H1 (cell line): ENCODE measurements at regions not wholly inside any gene's neighbourhood (a gene's known extent, or its start where the extent isn't known, plus 50 kb on each side); places are given as distances from the start of the nearest gene placed in this dataset.

Experiments
- CTCF ChIA-PET: fragments of 300-600 bp; sonication (Branson Sonifier 250); formaldehyde crosslinking; loops from one replicate; lab custom pipeline; 2021; ENCODE audit not compliant: partially characterized antibody; lab: Charles Lee
- POLR2A ChIA-PET: fragments of 300-600 bp; sonication (Branson Sonifier 250); formaldehyde crosslinking; loops from one replicate; lab custom pipeline; 2021; ENCODE audit warnings: inconsistent platforms; ENCODE audit not compliant: partially characterized antibody; lab: Charles Lee
- DNase-seq, 2 experiments: peaks; one replicate each; pipeline versions ENCODE4 v3.0.0 to v3.0.0-alpha.2; 2010 to 2022; ENCODE audit warnings: low spot score in 2 of 2, low read depth in 1 of 2, mixed read lengths in 1 of 2
- FAIRE-seq: peaks from 2 replicates; lab custom pipeline; 2011; peaks lifted over from hg19 to GRCh38; lab: Jason Lieb, UNC
- H2AFZ ChIP-seq: 2 replicates; pipeline ENCODE4 v1.8.1; 2012; ENCODE audit warnings: low read length, inconsistent platforms
- H2AK5ac ChIP-seq: 2 replicates; pipeline ENCODE4 v1.6.1; 2013; ENCODE audit warnings: low read depth, low read length
- H2BK120ac ChIP-seq: replicated peaks from 2 replicates; pipeline ENCODE3; 2013; ENCODE audit warnings: low read depth, low read length, inconsistent platforms
- H2BK12ac ChIP-seq: 2 replicates; pipeline ENCODE4 v1.6.1; 2013; ENCODE audit warnings: low read depth, low read length
- H2BK15ac ChIP-seq: 2 replicates; pipeline ENCODE4 v1.6.1; 2013; ENCODE audit warnings: low read length
- H2BK20ac ChIP-seq: 2 replicates; pipeline ENCODE4 v1.6.1; 2013; ENCODE audit warnings: low read length
- H2BK5ac ChIP-seq: 2 replicates; pipeline ENCODE4 v1.6.1; 2013; ENCODE audit warnings: low read depth, low read length
- H3K14ac ChIP-seq: 2 replicates; pipeline ENCODE4 v1.6.1; 2013; ENCODE audit warnings: inconsistent platforms; ENCODE audit not compliant: insufficient read length
- H3K18ac ChIP-seq: 2 replicates; pipeline ENCODE4 v1.6.1; 2013; ENCODE audit warnings: low read length; ENCODE audit errors: extremely low read depth
- H3K23ac ChIP-seq: 2 replicates; pipeline ENCODE4 v1.6.1; 2013; ENCODE audit warnings: inconsistent platforms; ENCODE audit not compliant: insufficient read length
- H3K23me2 ChIP-seq: 2 replicates; pipeline ENCODE4 v1.6.1; 2013; ENCODE audit warnings: low read depth, low read length
- H3K27ac ChIP-seq: 2 replicates; pipeline ENCODE4 v1.6.1; 2011; ENCODE audit warnings: low read depth, low read length, inconsistent platforms
- H3K27me3 ChIP-seq, 4 experiments: replicated peaks in 1 of 4; 1 replicate in 1 of 4; 2 replicates in 3 of 4; pipeline versions ENCODE4 v1.6.1 to v1.8.1; 2011 to 2013; ENCODE audit warnings: low read length in 3 of 4, mild to moderate bottlenecking in 3 of 4, inconsistent platforms in 2 of 4, mixed read lengths in 2 of 4, moderate library complexity in 1 of 4; ENCODE audit not compliant: control insufficient read depth in 3 of 4, insufficient read depth in 3 of 4; ENCODE audit errors: extremely low read depth in 1 of 4
- H3K36me3 ChIP-seq, 4 experiments: 2 replicates each; pipeline versions ENCODE4 v1.6.1 to v1.8.1; 2011 to 2013; ENCODE audit warnings: mild to moderate bottlenecking in 4 of 4, low read length in 3 of 4, moderate library complexity in 2 of 4, control low read depth in 1 of 4, inconsistent platforms in 1 of 4; ENCODE audit not compliant: insufficient read depth in 4 of 4, control insufficient read depth in 2 of 4
- H3K4ac ChIP-seq: replicated peaks from 2 replicates; pipeline ENCODE3; 2013; ENCODE audit warnings: low read length, low read depth, mixed read lengths, inconsistent platforms; ENCODE audit not compliant: insufficient read length
- H3K4me1 ChIP-seq, 4 experiments: replicated peaks in 1 of 4; 1 replicate in 1 of 4; 2 replicates in 3 of 4; pipeline versions ENCODE4 v1.6.1 to v1.8.1; 2011 to 2013; ENCODE audit warnings: low read length in 3 of 4, inconsistent platforms in 2 of 4, mixed read lengths in 1 of 4; ENCODE audit not compliant: insufficient read depth in 4 of 4, control insufficient read depth in 3 of 4
- H3K4me2 ChIP-seq, 2 experiments: 2 replicates each; pipeline versions ENCODE4 v1.6.1 to v1.8.1; 2011 to 2013; ENCODE audit warnings: low read depth in 2 of 2, low read length in 2 of 2, control low read depth in 1 of 2, inconsistent platforms in 1 of 2, mild to moderate bottlenecking in 1 of 2; ENCODE audit not compliant: insufficient read depth in 1 of 2
- H3K4me3 ChIP-seq, 4 experiments: fragments of 200-600, 300-600 bp in 1 of 4; sonication (generic), shearing (Covaris generic), sonication (Bioruptor Twin) in 1 of 4; 2 replicates each; pipeline versions ENCODE4 v1.5.1 to v1.8.1; 2011 to 2016; ENCODE audit warnings: low read length in 4 of 4, low read depth in 3 of 4, control low read depth in 2 of 4, inconsistent platforms in 2 of 4, mild to moderate bottlenecking in 2 of 4, mixed read lengths in 1 of 4, moderate library complexity in 1 of 4; ENCODE audit not compliant: insufficient read depth in 2 of 4; ENCODE audit errors: extremely low read depth in 1 of 4
- H3K56ac ChIP-seq: replicated peaks from 2 replicates; pipeline ENCODE3; 2013; ENCODE audit warnings: low read depth, mild to moderate bottlenecking, mixed read lengths, low read length, inconsistent platforms; ENCODE audit not compliant: insufficient read length
- H3K79me1 ChIP-seq: 2 replicates; pipeline ENCODE4 v1.6.1; 2013; ENCODE audit warnings: low read depth, low read length, control low read depth
- H3K79me2 ChIP-seq, 2 experiments: 2 replicates each; pipeline versions ENCODE4 v1.6.1 to v1.8.1; 2012 to 2013; ENCODE audit warnings: low read length in 2 of 2, mild to moderate bottlenecking in 2 of 2, inconsistent platforms in 1 of 2; ENCODE audit not compliant: insufficient read depth in 2 of 2, control insufficient read depth in 1 of 2
- H3K9ac ChIP-seq, 4 experiments: replicated peaks in 1 of 4; 1 replicate in 1 of 4; 2 replicates in 3 of 4; pipeline versions ENCODE4 v1.6.1 to v1.8.1; 2011 to 2013; ENCODE audit warnings: low read depth in 3 of 4, low read length in 3 of 4, control low read depth in 2 of 4, mild to moderate bottlenecking in 2 of 4, moderate library complexity in 2 of 4, inconsistent platforms in 1 of 4; ENCODE audit errors: extremely low read depth in 1 of 4
- H3K9me3 ChIP-seq, 2 experiments: 2 replicates each; pipeline versions ENCODE4 v1.6.1 to v1.8.1; 2012 to 2013; ENCODE audit warnings: mild to moderate bottlenecking in 2 of 2, moderate library complexity in 2 of 2, control low read depth in 1 of 2, inconsistent platforms in 1 of 2, low read depth in 1 of 2, low read length in 1 of 2, mixed read lengths in 1 of 2; ENCODE audit not compliant: insufficient read depth in 2 of 2
- H4K20me1 ChIP-seq, 2 experiments: replicated peaks in 1 of 2; 2 replicates each; pipeline versions ENCODE3 to v1.8.1; 2011 to 2013; ENCODE audit warnings: inconsistent platforms in 2 of 2, low read length in 2 of 2, mild to moderate bottlenecking in 1 of 2; ENCODE audit not compliant: insufficient read depth in 2 of 2, control insufficient read depth in 1 of 2
- H4K5ac ChIP-seq: 2 replicates; pipeline ENCODE4 v1.6.1; 2013; ENCODE audit warnings: low read length, low read depth, mixed read lengths, inconsistent platforms; ENCODE audit not compliant: insufficient read length
- H4K8ac ChIP-seq: 2 replicates; pipeline ENCODE4 v1.8.0; 2013; ENCODE audit warnings: mild to moderate bottlenecking, moderate library complexity, low read length, inconsistent platforms; ENCODE audit not compliant: insufficient read depth; ENCODE audit errors: extremely low read depth
- H4K91ac ChIP-seq: replicated peaks from 2 replicates; pipeline ENCODE3; 2013; ENCODE audit warnings: low read length, mixed read lengths, inconsistent platforms; ENCODE audit not compliant: insufficient read length
- ASH2L ChIP-seq: fragments of 200-600, 300-600 bp; sonication (generic); IDR thresholded peaks from one replicate; pipeline ENCODE4 v1.7.1; 2017; ENCODE audit warnings: low read length
- ATF3 ChIP-seq: IDR thresholded peaks from 2 replicates; pipeline ENCODE4 v1.6.1; 2011; ENCODE audit warnings: low read depth, mild to moderate bottlenecking, low read length; ENCODE audit not compliant: insufficient read depth
- BCL11A ChIP-seq, 2 experiments: IDR thresholded peaks; one replicate each; pipeline ENCODE4 v1.6.1; 2011; ENCODE audit warnings: low read depth in 2 of 2, low read length in 2 of 2, mild to moderate bottlenecking in 2 of 2
- CEBPB ChIP-seq: IDR thresholded peaks from 2 replicates; pipeline ENCODE4 v1.6.1; 2012; ENCODE audit warnings: low read depth, low read length
- CHD1 ChIP-seq: IDR thresholded peaks from 2 replicates; pipeline ENCODE4 v1.6.1; 2012; ENCODE audit warnings: low read depth, low read length, improper control_type of control experiment
- CTBP2 ChIP-seq: IDR thresholded peaks from 2 replicates; pipeline ENCODE4 v1.7.0; 2011; ENCODE audit warnings: borderline replicate concordance, mild to moderate bottlenecking, moderate library complexity, mixed read lengths, low read length; ENCODE audit not compliant: insufficient read depth, insufficient read length
- EP300 ChIP-seq, 2 experiments: IDR thresholded peaks; 1 replicate in 1 of 2; 2 replicates in 1 of 2; pipeline ENCODE4 v1.6.1; 2011 to 2012; ENCODE audit warnings: low read depth in 2 of 2, low read length in 2 of 2, mild to moderate bottlenecking in 2 of 2, borderline replicate concordance in 1 of 2, inconsistent platforms in 1 of 2, moderate library complexity in 1 of 2
- KDM1A ChIP-seq: fragments of 200-600, 300-600 bp; sonication (generic); IDR thresholded peaks from 2 replicates; pipeline ENCODE4 v1.7.1; 2016; ENCODE audit warnings: mild to moderate bottlenecking, low read length, borderline replicate concordance
- KDM4A ChIP-seq: IDR thresholded peaks from one replicate; pipeline ENCODE4 v1.7.1; 2012; ENCODE audit warnings: low read depth, mild to moderate bottlenecking, moderate library complexity, low read length, inconsistent platforms; ENCODE audit not compliant: severe bottlenecking
- MAX ChIP-seq: IDR thresholded peaks from 2 replicates; pipeline ENCODE4 v1.6.1; 2012; ENCODE audit warnings: inconsistent platforms
- NANOG ChIP-seq: IDR thresholded peaks from 2 replicates; pipeline ENCODE4 v1.6.1; 2011; ENCODE audit warnings: low read length, low read depth, mild to moderate bottlenecking, inconsistent platforms; ENCODE audit not compliant: insufficient read depth, poor library complexity, severe bottlenecking
- PHF8 ChIP-seq: fragments of 200-600 bp; sonication (generic); conservative IDR thresholded peaks from 2 replicates; pipeline ENCODE4 v1.7.1; 2012; ENCODE audit warnings: low read depth, mild to moderate bottlenecking, inconsistent platforms, low read length, moderate library complexity
- SIRT6 ChIP-seq: IDR thresholded peaks from one replicate; pipeline ENCODE4 v1.7.1; 2012; ENCODE audit warnings: low read length, inconsistent platforms
- ZNF274 ChIP-seq: IDR thresholded peaks from 2 replicates; pipeline ENCODE4 v1.7.0; 2012; ENCODE audit warnings: low read length, borderline replicate concordance; ENCODE audit errors: extremely low read depth
- WGBS, 2 experiments: shearing (Covaris generic) in 1 of 2; methylation state at CpG; one replicate each; pipeline versions ENCODE4 v1.1.6 to v1.1.7; 2013 to 2015; ENCODE audit warnings: low lambda C conversion rate in 2 of 2, mixed read lengths in 2 of 2, inconsistent platforms in 1 of 2, low coverage in 1 of 2, missing lambda C conversion rate in 1 of 2; ENCODE audit not compliant: insufficient replicate concordance in 2 of 2, insufficient coverage in 1 of 2, insufficient read length in 1 of 2; ENCODE audit errors: extremely low coverage in 1 of 2, missing lambda C conversion rate in 1 of 2; 5-methylcytosine and 5-hydroxymethylcytosine counted together

- H3K56ac ChIP-seq: no peak overlapping the region
- H2BK15ac ChIP-seq: no peak overlapping the region
- H3K36me3 ChIP-seq: no peaks in the 10 kb centered on the region
- no peak overlapping the region for H2BK5ac ChIP-seq
- no peak overlapping the region for H3K9ac ChIP-seq
- no peak overlapping the region for H2BK20ac ChIP-seq
- H3K18ac ChIP-seq: no peak overlapping the region
- no peaks in the 10 kb centered on the region; the same call in 1 of the 2 replicates for H3K23me2 ChIP-seq
- H3K14ac ChIP-seq: no peak overlapping the region
- no peaks in the 10 kb centered on the region for H3K9me3 ChIP-seq
- no peaks in the 10 kb centered on the region for H3K27me3 ChIP-seq
- ChIA-PET CTCF (no interaction called here), POLR2A (no interaction called here)
- H2BK12ac ChIP-seq: no peak overlapping the region
- no peaks in the 10 kb centered on the region for H3K79me2 ChIP-seq
- H4K5ac ChIP-seq: no peak overlapping the region
- no peak overlapping the region for H3K23ac ChIP-seq
- 94% methylated on average over 1 of the region's 1 CpG; no CpG with 5 or more reads in 1 of the 2 experiments for WGBS, 2 experiments
- no peak overlapping the region for H4K8ac ChIP-seq
- H3K4me2 ChIP-seq: no peak overlapping the region
- H3K4me3 ChIP-seq: no peak overlapping the region
- no peak overlapping the region for H3K4ac ChIP-seq
- no peak overlapping the region for H2AFZ ChIP-seq
- no peak for FAIRE-seq
- H3K4me1 ChIP-seq: no peaks in the 10 kb centered on the region
- no peak overlapping the region for H2BK120ac ChIP-seq
- H4K20me1 ChIP-seq: no peaks in the 10 kb centered on the region
- H2AK5ac ChIP-seq: no peak overlapping the region
- DNase-seq: no peak
- H3K27ac ChIP-seq: no peak overlapping the region
- H4K91ac ChIP-seq: no peak overlapping the region
- H3K79me1 ChIP-seq: no peaks in the 10 kb centered on the region
- no peak for TF ChIP-seq EP300 (IDR thresholded peaks at IDR 0.05; ENCODE audit: borderline replicate concordance in 1 of 2, low read depth in 2 of 2, low read length in 2 of 2)
- no peak for TF ChIP-seq SIRT6
- no peak for TF ChIP-seq NANOG
- no peak for TF ChIP-seq PHF8
- TF ChIP-seq KDM1A: no peak
- TF ChIP-seq BCL11A (IDR thresholded peaks at IDR 0.05; ENCODE audit: low read depth in 2 of 2, low read length in 2 of 2): no peak
- TF ChIP-seq CEBPB: no peak
- TF ChIP-seq ASH2L: no peak
- TF ChIP-seq KDM4A: no peak
- TF ChIP-seq ATF3: no peak
- no peak for TF ChIP-seq CHD1
- TF ChIP-seq MAX: no peak
- TF ChIP-seq ZNF274: no peak
- no peak for TF ChIP-seq CTBP2
Observed at GRCh38 chr5:67378256-67378655, 181.7 kb upstream of the CD180 start.
